Esophagus muscularis mucosa (tissue), 3 donors: ENCODE measurements at regions not wholly inside any gene's neighbourhood (a gene's known extent, or its start where the extent isn't known, plus 50 kb on each side); places are given as distances from the start of the nearest gene placed in this dataset.

Source experiments
- POLR2AphosphoS5 ChIP-seq, 2 donors: sonication (generic); formaldehyde crosslinking; IDR thresholded peaks; one replicate each; pipeline ENCODE4 v1.6.1; 2017; ENCODE audit warnings: antibody characterized with exemption in 2 of 2
- TF ChIP-seq, protein P1 (sequence below), 3 experiments: fragments of 200-600 bp in 2 of 3; fragments of 450-650 bp in 1 of 3; sonication (generic) in 2 of 3; IDR thresholded peaks; one replicate each; pipeline ENCODE4 v1.5.1; 2017 to 2019; ENCODE audit warnings: antibody characterized with exemption in 3 of 3, mild to moderate bottlenecking in 2 of 3, moderate library complexity in 1 of 3

DNA sequence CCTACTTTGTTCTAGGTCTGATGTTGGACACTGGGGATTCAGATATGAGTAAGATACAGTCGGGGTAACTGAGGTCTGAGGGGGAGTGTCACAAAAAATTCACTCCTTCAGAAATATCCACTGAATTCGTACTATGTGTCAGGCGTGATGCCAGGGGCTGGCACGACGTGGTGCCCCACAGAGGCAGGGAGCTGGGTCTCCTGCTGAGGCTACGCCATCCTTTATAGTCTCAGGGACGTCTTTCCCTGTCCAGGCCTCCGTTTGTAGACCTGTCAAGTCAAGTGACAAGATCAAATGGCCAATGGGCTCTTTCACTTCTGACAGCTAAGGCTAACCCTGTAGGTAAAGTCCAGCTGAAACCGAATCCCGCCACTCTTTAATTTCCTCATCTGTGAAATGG is 118.8 kb upstream of the SMIM23 start:
- TF ChIP-seq, protein P1, sequence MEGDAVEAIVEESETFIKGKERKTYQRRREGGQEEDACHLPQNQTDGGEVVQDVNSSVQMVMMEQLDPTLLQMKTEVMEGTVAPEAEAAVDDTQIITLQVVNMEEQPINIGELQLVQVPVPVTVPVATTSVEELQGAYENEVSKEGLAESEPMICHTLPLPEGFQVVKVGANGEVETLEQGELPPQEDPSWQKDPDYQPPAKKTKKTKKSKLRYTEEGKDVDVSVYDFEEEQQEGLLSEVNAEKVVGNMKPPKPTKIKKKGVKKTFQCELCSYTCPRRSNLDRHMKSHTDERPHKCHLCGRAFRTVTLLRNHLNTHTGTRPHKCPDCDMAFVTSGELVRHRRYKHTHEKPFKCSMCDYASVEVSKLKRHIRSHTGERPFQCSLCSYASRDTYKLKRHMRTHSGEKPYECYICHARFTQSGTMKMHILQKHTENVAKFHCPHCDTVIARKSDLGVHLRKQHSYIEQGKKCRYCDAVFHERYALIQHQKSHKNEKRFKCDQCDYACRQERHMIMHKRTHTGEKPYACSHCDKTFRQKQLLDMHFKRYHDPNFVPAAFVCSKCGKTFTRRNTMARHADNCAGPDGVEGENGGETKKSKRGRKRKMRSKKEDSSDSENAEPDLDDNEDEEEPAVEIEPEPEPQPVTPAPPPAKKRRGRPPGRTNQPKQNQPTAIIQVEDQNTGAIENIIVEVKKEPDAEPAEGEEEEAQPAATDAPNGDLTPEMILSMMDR (IDR thresholded peaks at IDR 0.05), result no peak
- no peak for TF ChIP-seq POLR2AphosphoS5 (IDR thresholded peaks at IDR 0.05)
